ENCODE measurements at regions not wholly inside any gene's neighbourhood (a gene's known extent, or its start where the extent isn't known, plus 50 kb on each side); places are given as distances from the start of the nearest gene placed in this dataset.
A peak's percentile ranks its signal among the peaks of the same experiment; 100 is the strongest.

- no peak for TF ChIP-seq ZNF569 (CRISPR knock-in tag; IDR thresholded peaks at IDR 0.05; ENCODE audit: borderline replicate concordance)
- peak; percentile 98 for TF ChIP-seq ONECUT2 (CRISPR knock-in tag; IDR thresholded peaks at IDR 0.05)
- TF ChIP-seq MAF1 (CRISPR knock-in tag; IDR thresholded peaks at IDR 0.05; ENCODE audit: borderline replicate concordance), result no peak
- TF ChIP-seq, protein P1, sequence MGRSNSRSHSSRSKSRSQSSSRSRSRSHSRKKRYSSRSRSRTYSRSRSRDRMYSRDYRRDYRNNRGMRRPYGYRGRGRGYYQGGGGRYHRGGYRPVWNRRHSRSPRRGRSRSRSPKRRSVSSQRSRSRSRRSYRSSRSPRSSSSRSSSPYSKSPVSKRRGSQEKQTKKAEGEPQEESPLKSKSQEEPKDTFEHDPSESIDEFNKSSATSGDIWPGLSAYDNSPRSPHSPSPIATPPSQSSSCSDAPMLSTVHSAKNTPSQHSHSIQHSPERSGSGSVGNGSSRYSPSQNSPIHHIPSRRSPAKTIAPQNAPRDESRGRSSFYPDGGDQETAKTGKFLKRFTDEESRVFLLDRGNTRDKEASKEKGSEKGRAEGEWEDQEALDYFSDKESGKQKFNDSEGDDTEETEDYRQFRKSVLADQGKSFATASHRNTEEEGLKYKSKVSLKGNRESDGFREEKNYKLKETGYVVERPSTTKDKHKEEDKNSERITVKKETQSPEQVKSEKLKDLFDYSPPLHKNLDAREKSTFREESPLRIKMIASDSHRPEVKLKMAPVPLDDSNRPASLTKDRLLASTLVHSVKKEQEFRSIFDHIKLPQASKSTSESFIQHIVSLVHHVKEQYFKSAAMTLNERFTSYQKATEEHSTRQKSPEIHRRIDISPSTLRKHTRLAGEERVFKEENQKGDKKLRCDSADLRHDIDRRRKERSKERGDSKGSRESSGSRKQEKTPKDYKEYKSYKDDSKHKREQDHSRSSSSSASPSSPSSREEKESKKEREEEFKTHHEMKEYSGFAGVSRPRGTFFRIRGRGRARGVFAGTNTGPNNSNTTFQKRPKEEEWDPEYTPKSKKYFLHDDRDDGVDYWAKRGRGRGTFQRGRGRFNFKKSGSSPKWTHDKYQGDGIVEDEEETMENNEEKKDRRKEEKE (IDR thresholded peaks at IDR 0.05), result no peak
- TF ChIP-seq, protein P2, sequence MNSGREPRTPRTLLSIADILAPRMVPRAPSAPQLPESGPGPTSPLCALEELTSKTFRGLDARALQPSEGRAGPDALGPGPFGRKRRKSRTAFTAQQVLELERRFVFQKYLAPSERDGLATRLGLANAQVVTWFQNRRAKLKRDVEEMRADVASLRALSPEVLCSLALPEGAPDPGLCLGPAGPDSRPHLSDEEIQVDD (CRISPR knock-in tag; IDR thresholded peaks at IDR 0.05; ENCODE audit: borderline replicate concordance), result no peak
- no peak for TF ChIP-seq PCBP1 (IDR thresholded peaks at IDR 0.05; ENCODE audit: borderline replicate concordance, low read depth, low read length)
- no peak for TF ChIP-seq RFX3 (CRISPR knock-in tag; IDR thresholded peaks at IDR 0.05)
- no peak; the same call in 1 of the 2 replicates for TF ChIP-seq KDM5A (IDR thresholded peaks at IDR 0.05; ENCODE audit: borderline replicate concordance, low read length)
- no peak for TF ChIP-seq ZNF414 (CRISPR knock-in tag; IDR thresholded peaks at IDR 0.05)
- TF ChIP-seq ZNF784 (CRISPR knock-in tag; IDR thresholded peaks at IDR 0.05; ENCODE audit: borderline replicate concordance), result no peak
- TF ChIP-seq, protein P3, sequence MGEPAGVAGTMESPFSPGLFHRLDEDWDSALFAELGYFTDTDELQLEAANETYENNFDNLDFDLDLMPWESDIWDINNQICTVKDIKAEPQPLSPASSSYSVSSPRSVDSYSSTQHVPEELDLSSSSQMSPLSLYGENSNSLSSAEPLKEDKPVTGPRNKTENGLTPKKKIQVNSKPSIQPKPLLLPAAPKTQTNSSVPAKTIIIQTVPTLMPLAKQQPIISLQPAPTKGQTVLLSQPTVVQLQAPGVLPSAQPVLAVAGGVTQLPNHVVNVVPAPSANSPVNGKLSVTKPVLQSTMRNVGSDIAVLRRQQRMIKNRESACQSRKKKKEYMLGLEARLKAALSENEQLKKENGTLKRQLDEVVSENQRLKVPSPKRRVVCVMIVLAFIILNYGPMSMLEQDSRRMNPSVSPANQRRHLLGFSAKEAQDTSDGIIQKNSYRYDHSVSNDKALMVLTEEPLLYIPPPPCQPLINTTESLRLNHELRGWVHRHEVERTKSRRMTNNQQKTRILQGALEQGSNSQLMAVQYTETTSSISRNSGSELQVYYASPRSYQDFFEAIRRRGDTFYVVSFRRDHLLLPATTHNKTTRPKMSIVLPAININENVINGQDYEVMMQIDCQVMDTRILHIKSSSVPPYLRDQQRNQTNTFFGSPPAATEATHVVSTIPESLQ (CRISPR knock-in tag; conservative IDR thresholded peaks at IDR 0.05), result no peak
- no peak for TF ChIP-seq ZNF484 (CRISPR knock-in tag; IDR thresholded peaks at IDR 0.05; ENCODE audit: borderline replicate concordance, low read depth)
- TF ChIP-seq IRX3 (CRISPR knock-in tag; IDR thresholded peaks at IDR 0.05; ENCODE audit: borderline replicate concordance, low read depth), result no peak
- peak; percentile 82; the same call in 1 of the 2 replicates for TF ChIP-seq TBX2 (CRISPR knock-in tag; IDR thresholded peaks at IDR 0.05; ENCODE audit: borderline replicate concordance)
- no peak for TF ChIP-seq ZNF138 (CRISPR knock-in tag; IDR thresholded peaks at IDR 0.05; ENCODE audit: low read depth)
- TF ChIP-seq ZNF546 (CRISPR knock-in tag; conservative IDR thresholded peaks at IDR 0.05), result no peak
- peak; percentile 93 for TF ChIP-seq MIXL1 (CRISPR knock-in tag; IDR thresholded peaks at IDR 0.05)
Observed at GRCh38 chr1:56189946-56190805, 389.2 kb downstream of the PLPP3 start (continued).
